ENCODE measurements at regions not wholly inside any gene's neighbourhood (a gene's known extent, or its start where the extent isn't known, plus 50 kb on each side); places are given as distances from the start of the nearest gene placed in this dataset.
A peak's percentile ranks its signal among the peaks of the same experiment; 100 is the strongest.
"Not testable (repeated sequence)": the region's sequence is repeated elsewhere in the genome, so short reads cannot be mapped to it uniquely, and the experiment has no call there.

DNA sequence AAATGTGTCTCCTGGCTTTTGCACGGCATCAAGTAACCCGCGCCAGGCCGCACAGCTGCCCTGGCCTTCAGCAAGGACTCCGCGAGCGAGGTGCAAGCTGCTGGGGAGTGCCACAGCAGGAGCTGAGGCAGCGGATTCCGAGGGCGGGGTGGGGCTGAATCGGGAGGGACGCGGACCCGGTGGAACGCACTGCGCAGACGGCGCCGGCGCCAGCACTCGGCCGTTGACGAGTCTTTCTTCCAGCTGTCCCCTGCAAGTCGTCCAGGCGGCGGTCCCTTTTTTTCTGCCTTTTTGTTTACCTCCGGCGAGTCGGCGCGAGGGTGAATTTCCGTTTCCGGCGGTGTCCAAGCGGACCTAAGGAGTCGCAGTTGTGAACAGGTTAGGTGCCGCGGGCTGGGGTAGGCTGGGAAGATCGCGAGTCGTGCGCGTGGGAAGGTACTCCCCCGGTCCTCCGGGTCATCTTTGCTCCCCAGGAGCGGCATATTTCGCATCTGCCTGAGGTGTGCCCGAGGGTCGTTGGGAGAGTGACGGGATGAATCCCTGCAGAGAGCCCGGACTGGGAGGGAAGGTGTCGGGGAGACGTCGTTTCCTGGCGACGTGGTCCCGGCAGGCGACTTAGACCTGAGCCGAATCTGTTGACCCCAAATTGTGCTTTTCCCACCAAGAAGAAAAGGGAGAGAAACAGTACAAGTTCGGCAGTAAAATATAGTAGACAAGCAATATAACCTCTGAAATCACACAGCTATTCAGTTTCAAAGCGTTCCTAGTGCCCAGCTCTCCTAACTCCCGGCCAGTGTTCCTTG, 124.5 kb upstream of the PTPN20 start:
- H3K4me3 ChIP-seq (ENCODE audit: low read depth, low read length), result peak overlapping the region; percentile 84
- peak; percentile 89 for DNase-seq (ENCODE audit: low read depth)
- peak; percentile 39 for TF ChIP-seq MYC (IDR thresholded peaks at IDR 0.05; ENCODE audit: low read depth, low read length)
- TF ChIP-seq, protein P1, sequence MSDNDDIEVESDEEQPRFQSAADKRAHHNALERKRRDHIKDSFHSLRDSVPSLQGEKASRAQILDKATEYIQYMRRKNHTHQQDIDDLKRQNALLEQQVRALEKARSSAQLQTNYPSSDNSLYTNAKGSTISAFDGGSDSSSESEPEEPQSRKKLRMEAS (IDR thresholded peaks at IDR 0.05; ENCODE audit: low read depth, low read length), result 0 out of 2 replicates have a peak, but pooled peaks have one; percentile 14
- peak; percentile 50 for TF ChIP-seq POLR2A (IDR thresholded peaks at IDR 0.05; ENCODE audit: extremely low read depth, insufficient read length)

DNA sequence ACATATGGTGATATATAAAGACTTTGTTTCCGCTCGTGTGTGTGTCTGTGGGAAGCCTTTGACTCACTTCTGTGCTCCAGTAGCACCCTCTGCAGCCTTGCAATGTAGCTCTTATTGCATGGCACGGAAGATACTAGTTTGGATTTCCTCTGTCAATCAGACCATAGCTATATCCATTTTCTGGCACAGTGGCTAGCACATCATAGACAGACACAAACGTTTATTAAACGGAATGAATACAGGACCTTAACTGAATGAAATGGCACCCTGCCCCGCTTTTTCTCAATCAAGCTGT, 124.0 kb upstream of the PTPN20 start:
- TF ChIP-seq POLR2A (IDR thresholded peaks at IDR 0.05; ENCODE audit: extremely low read depth, insufficient read length) (no peak), MYC (IDR thresholded peaks at IDR 0.05; ENCODE audit: low read depth, low read length) (no peak)
- TF ChIP-seq, protein P2, sequence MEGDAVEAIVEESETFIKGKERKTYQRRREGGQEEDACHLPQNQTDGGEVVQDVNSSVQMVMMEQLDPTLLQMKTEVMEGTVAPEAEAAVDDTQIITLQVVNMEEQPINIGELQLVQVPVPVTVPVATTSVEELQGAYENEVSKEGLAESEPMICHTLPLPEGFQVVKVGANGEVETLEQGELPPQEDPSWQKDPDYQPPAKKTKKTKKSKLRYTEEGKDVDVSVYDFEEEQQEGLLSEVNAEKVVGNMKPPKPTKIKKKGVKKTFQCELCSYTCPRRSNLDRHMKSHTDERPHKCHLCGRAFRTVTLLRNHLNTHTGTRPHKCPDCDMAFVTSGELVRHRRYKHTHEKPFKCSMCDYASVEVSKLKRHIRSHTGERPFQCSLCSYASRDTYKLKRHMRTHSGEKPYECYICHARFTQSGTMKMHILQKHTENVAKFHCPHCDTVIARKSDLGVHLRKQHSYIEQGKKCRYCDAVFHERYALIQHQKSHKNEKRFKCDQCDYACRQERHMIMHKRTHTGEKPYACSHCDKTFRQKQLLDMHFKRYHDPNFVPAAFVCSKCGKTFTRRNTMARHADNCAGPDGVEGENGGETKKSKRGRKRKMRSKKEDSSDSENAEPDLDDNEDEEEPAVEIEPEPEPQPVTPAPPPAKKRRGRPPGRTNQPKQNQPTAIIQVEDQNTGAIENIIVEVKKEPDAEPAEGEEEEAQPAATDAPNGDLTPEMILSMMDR (IDR thresholded peaks at IDR 0.05; ENCODE audit: low read depth, low read length), result no peak
- TF ChIP-seq, protein P1 (IDR thresholded peaks at IDR 0.05; ENCODE audit: low read depth, low read length), result no peak
- peak overlapping the region; percentile 84 for H3K4me3 ChIP-seq (ENCODE audit: low read depth, low read length)
- DNase-seq (ENCODE audit: low read depth), result peak; percentile 48

DNA sequence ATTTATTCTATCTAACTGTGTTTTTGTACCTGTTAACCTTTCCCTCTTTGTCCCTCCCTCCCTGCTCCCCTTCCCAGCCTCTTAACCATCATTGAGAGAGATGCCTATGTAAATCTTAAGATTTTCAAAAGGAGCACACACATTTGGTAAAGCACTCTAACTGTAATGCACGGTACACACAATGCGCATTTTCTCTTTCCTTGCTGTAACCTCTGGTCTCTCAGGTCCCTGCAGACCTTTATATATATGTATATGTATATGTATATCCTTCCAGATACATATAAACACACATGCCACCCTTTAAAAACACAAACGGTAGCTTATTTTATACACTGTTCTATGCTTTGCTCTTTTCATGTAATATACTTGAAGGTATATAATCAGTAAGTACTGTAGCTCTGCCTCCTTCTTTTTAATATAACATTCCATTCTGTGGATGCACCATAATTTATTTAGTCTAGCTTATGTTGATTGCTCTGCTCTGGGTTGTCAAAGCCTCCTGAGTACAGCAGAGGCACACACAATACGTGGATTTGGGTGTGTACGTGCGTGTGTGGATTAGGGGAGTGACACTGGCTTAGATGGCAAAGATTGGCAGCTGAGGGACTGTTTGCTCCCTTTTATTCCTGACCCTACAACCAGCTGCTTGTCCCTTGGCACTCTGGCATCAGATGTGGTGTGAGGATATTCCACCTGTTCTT, 118.4 kb upstream of the PTPN20 start:
- not testable (repeated sequence) for DNase-seq (ENCODE audit: low read depth); H3K4me3 ChIP-seq (ENCODE audit: low read depth, low read length)

DNA sequence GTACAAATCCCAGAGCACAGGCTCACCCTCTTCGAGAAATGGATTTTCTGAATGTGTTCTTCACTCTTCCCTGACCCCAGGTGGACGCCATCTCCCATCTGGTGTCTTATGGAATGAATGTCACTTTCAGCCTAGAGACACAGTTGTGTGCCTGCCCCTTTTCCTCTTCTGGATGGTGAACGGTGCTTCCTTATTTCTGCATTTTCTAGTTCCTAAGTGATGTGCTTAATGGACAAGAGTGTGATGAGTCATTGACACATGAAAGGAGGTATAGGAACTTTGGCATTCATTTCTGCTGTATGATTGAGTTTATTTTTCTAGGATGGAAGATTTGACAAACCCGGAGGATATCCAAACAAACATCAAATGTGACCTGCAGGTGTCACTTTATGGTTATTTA, 114.9 kb upstream of the PTPN20 start:
- DNase-seq (ENCODE audit: low read depth); H3K4me3 ChIP-seq (ENCODE audit: low read depth, low read length): not testable (repeated sequence)

DNA sequence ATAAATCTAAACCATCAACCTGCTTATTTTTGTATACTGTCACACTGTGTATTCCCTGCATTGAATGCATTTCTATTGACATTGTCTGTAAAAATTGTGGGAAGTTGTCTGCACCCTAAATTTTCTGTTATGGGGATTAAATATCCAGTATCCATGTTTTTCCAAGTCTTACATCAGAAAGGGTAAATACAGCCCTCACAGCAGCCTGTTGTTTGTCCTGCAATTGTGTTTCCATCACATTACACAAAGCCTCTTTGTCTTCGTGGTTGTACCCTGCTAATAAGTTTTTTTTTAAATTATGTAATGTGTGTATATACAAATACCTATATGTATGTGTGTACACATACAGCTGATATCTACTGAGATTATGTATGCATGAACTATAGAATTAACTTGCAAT, 109.2 kb upstream of the PTPN20 start:
- not testable (repeated sequence) for DNase-seq (ENCODE audit: low read depth)

DNA sequence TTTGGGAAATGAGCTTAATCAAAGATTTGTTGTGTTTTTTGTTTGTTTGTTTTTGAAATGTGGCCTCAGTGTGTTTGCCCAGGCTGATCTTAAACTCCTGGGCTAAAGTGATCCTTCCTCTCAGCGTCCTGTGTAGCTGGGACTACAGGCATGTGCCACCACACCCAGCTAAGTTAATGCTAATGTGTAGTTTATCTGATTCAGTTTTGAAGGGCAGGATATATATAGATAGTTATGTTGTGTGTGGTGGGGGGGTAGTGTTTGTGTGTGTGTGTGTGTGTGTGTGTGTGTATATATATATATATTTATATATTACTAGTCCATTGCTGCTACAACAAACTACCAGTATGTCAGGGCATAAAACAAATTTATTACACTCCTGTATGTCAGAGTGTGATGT, 108.1 kb upstream of the PTPN20 start:
- not testable (repeated sequence) for H3K4me3 ChIP-seq (ENCODE audit: low read depth, low read length); DNase-seq (ENCODE audit: low read depth)

More for the DNA sequence above, 109.2 kb upstream of the PTPN20 start:
- not testable (repeated sequence) for H3K4me3 ChIP-seq (ENCODE audit: low read depth, low read length)

DNA sequence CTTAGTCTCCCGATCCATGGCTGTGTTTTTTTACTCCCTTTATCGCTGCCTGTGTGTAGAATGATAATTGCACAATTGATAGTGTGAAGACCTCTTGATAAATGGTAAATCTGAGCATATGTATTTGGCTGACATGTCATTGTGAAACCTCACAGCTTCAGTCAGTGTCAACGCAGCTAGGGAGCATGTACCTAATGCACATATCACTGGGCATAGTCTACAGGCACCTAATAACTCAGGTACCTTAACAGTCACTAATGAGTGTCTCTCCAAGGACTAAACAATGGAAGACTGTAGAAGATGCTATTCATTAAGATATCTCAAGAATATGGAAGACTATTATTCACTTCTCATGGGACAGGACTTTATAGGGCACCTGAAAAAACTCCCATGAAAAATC, 101.0 kb upstream of the PTPN20 start:
- not testable (repeated sequence) for DNase-seq (ENCODE audit: low read depth); H3K4me3 ChIP-seq (ENCODE audit: low read depth, low read length)

DNA sequence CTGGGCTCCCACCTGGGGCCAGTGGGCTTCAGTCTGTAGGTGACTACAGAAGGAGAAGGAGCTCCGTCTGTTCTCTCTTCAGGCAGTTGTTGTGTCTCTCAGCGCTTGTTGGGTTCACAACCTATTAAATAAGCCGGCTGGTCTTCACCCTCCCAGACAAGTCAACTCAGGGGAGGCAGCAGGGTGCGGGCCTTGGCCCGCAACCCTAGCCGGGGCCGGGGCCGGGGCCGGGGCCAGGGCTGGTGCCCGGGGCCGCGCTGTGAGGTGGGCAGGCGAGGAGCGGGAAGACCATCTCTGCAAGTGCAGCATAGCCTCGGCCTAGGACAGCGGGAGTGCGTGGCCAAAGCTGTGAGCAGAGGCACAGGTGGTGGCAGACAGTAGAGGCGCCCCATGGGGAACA, 95.1 kb upstream of the PTPN20 start:
- H3K4me3 ChIP-seq (ENCODE audit: low read depth, low read length); DNase-seq (ENCODE audit: low read depth): not testable (repeated sequence)

DNA sequence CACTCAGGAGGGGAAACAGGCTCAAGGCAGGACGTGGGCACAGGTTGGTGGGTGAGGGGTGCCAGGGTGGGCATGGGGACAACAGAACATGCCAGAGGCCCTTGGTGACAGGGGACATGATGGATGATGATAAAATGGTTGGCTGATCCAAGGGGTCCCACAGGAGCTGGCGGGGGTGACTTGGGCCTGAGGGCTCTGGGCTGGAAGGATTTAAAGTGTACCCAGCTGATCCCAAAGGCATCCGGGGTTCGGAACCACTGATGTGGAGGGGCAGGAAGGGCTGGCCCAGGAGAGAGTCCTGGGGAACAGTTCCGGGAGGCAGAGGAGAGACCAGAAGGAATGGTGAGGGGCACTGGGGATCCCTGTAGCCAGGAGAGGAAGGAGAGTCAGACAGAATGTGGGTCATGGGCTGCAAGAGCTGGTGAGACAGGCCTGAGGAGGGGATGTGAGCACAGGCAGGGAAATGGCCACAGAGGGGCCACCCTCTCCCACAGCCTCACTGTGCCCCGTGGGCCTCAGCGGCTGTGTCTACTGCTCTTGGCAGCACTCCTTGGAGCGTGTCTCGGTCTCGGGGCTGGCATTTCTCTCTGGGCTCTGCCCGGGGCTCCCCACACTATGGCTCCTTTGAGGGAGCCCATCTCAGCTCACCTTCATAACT, 70.7 kb upstream of the PTPN20 start:
- not testable (repeated sequence) for H3K4me3 ChIP-seq (ENCODE audit: low read depth, low read length); DNase-seq (ENCODE audit: low read depth)

DNA sequence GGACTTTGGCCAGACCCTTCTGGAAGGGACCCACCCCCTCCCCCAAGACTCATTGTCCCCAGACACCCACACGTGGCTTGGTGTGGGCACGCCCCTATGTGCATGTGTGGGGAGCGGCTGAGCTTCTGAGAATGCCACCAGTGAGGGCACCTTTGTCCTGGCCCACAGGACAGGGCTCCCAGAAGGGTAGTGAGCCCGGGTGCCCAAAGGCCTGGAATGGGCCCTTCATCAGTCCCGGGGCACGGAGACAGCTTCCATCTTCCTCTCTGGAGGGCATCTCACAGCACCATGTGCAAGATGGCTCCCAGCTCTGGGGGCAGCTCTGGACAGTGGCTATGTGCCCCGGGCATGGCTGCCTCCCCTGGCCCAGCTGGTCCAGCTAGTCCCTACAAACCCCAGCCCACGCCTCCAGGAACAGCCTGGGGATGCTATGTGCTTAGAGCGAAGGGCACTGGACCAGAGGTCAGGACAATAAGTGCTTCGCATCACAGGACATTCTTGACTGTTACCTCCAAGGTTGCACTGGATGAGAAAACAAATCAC, 70.1 kb upstream of the PTPN20 start:
- DNase-seq (ENCODE audit: low read depth); H3K4me3 ChIP-seq (ENCODE audit: low read depth, low read length): not testable (repeated sequence)

DNA sequence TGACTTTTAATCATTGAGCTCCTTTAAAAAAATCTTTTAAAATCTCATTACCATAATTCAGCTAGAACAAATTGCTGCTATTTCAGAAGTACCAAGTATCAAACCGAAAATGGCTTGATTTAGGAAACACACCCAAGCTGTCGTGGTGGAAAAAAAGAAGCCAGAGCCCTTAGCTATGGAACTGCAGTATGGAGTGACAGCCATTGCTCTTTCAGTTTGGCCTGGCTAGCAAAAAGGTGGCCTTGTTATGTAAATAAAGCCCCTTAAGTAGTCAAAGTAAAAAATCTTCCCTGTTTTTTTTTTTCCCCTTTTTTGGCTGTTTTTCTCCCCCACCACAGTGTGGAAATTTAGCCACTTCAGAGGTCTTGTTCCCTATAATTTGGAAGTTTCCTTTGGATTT, 66.0 kb upstream of the PTPN20 start:
- not testable (repeated sequence) for DNase-seq (ENCODE audit: low read depth); H3K4me3 ChIP-seq (ENCODE audit: low read depth, low read length)

DNA sequence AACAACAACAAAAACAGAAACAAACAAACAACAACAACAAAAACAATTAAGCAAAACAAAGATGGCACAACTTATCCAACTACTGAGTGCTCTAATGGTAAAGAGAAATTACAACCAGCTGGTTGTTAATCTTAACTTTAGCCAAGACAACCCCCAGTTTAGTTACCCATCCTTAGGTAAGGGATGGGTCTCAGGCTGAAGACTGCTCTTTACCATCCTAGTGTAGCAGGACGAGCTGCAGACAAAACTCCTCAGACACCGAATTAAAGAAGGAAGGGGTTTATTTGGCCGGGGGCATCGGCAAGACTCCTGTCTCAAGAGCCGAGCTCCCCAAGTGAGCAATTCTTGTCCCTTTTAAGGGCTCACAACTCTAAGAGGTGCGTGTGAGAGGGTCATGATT, 65.6 kb upstream of the PTPN20 start:
- not testable (repeated sequence) for H3K4me3 ChIP-seq (ENCODE audit: low read depth, low read length); DNase-seq (ENCODE audit: low read depth)

DNA sequence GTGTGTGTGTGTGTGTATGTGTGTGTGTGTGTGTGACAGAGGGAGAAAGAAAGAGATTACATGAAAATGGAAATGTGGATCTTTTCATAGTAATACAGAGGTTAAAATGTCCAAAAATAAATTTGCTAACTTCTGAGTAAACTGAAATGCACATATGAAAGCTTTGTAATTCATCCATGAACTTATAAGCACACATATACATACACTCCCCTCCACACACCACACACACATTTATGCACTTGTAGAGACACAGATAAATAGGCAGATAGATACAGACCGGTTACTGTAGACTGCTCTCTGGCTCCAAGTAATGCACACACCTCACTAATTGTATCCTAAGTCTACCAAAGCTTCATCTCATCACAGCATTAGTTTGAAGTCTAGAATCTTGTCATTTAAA, 50.5 kb upstream of the PTPN20 start:
- not testable (repeated sequence) for H3K4me3 ChIP-seq (ENCODE audit: low read depth, low read length); DNase-seq (ENCODE audit: low read depth)
